Nephron (organoid): ENCODE measurements at regions not wholly inside any gene's neighbourhood (a gene's known extent, or its start where the extent isn't known, plus 50 kb on each side); places are given as distances from the start of the nearest gene placed in this dataset.

Experiments used
- H3K27ac Mint-ChIP-seq, 3 experiments: 2 replicates each; pipeline ENCODE4 v1.8.0; 2020; ENCODE audit warnings: mixed read lengths in 3 of 3, mild to moderate bottlenecking in 2 of 3, moderate library complexity in 1 of 3
- H3K27me3 Mint-ChIP-seq: 2 replicates; pipeline ENCODE4 v1.8.0; 2021; ENCODE audit warnings: low read depth, mild to moderate bottlenecking, moderate library complexity, mixed read lengths
- H3K36me3 Mint-ChIP-seq: 2 replicates; pipeline ENCODE4 v1.8.0; 2020; ENCODE audit warnings: low read depth, mixed read lengths
- H3K4me1 Mint-ChIP-seq: 2 replicates; pipeline ENCODE4 v1.8.0; 2020; ENCODE audit warnings: mixed read lengths
- H3K4me3 Mint-ChIP-seq, 3 experiments: 2 replicates each; pipeline ENCODE4 v1.8.0; 2020; ENCODE audit warnings: mild to moderate bottlenecking in 3 of 3, mixed read lengths in 3 of 3, moderate library complexity in 2 of 3
- H3K9me3 Mint-ChIP-seq: 2 replicates; pipeline ENCODE4 v1.8.0; 2020; ENCODE audit warnings: mixed read lengths
- TF ChIP-seq, protein P1 (sequence below), 3 experiments: fragments of 200-600 bp; sonication (generic); IDR thresholded peaks; one replicate each; pipeline ENCODE4 v1.5.0; 2021; ENCODE audit warnings: antibody characterized with exemption in 3 of 3; ENCODE audit not compliant: unreplicated experiment in 3 of 3

- Mint-ChIP-seq H3K27me3 (peaks cover 17% of the 10 kb centered on the region), H3K4me3 (no peak overlapping the region), H3K9me3 (peaks cover 4% of the 10 kb centered on the region), H3K27ac (no peak overlapping the region), H3K4me1 (peaks cover 7% of the 10 kb centered on the region), H3K36me3 (no peaks in the 10 kb centered on the region)
- TF ChIP-seq, protein P1, sequence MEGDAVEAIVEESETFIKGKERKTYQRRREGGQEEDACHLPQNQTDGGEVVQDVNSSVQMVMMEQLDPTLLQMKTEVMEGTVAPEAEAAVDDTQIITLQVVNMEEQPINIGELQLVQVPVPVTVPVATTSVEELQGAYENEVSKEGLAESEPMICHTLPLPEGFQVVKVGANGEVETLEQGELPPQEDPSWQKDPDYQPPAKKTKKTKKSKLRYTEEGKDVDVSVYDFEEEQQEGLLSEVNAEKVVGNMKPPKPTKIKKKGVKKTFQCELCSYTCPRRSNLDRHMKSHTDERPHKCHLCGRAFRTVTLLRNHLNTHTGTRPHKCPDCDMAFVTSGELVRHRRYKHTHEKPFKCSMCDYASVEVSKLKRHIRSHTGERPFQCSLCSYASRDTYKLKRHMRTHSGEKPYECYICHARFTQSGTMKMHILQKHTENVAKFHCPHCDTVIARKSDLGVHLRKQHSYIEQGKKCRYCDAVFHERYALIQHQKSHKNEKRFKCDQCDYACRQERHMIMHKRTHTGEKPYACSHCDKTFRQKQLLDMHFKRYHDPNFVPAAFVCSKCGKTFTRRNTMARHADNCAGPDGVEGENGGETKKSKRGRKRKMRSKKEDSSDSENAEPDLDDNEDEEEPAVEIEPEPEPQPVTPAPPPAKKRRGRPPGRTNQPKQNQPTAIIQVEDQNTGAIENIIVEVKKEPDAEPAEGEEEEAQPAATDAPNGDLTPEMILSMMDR (IDR thresholded peaks at IDR 0.05; ENCODE audit: unreplicated experiment in 3 of 3), result no peak
These were observed 411.8 kb downstream of the SETD4 start for GRCh38 chr21:35648512-35648911.

DNA sequence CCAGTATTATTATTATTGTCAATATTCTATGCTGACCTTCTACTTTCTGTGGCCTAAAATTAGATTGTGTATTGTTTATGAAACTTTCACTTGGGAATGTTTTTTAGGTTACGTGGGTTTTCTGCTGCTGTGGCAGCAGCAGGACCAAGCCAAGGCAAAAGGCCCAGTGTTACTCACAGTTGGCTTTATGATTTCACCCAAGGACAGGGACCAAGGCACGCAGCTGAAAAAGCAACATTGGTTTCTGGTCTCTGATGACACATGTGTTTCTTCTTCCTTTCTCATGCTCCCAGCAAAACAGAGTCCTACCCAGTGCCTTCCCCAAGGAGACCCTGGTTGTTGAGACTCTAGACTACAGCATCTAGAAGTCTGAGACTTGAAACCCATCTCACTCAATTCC lies 413.7 kb downstream of the SETD4 start:
- peaks cover 17% of the 10 kb centered on the region for H3K27me3 Mint-ChIP-seq
- no peaks in the 10 kb centered on the region for H3K36me3 Mint-ChIP-seq
- no peak overlapping the region for H3K4me3 Mint-ChIP-seq
- peaks cover 7% of the 10 kb centered on the region for H3K4me1 Mint-ChIP-seq
- TF ChIP-seq, protein P1 (IDR thresholded peaks at IDR 0.05; ENCODE audit: unreplicated experiment in 3 of 3), result no peak
- H3K27ac Mint-ChIP-seq, result no peak overlapping the region
- H3K9me3 Mint-ChIP-seq, result peaks cover 8% of the 10 kb centered on the region

GRCh38 chr21:35645991-35646390 lies 414.3 kb downstream of the SETD4 start:
- peaks cover 8% of the 10 kb centered on the region for H3K9me3 Mint-ChIP-seq
- no peak overlapping the region for H3K4me3 Mint-ChIP-seq
- TF ChIP-seq, protein P1 (IDR thresholded peaks at IDR 0.05; ENCODE audit: unreplicated experiment in 3 of 3), result no peak
- H3K27ac Mint-ChIP-seq, result no peak overlapping the region
- no peaks in the 10 kb centered on the region for H3K36me3 Mint-ChIP-seq
- H3K4me1 Mint-ChIP-seq, result peaks cover 7% of the 10 kb centered on the region
- peaks cover 17% of the 10 kb centered on the region for H3K27me3 Mint-ChIP-seq

DNA sequence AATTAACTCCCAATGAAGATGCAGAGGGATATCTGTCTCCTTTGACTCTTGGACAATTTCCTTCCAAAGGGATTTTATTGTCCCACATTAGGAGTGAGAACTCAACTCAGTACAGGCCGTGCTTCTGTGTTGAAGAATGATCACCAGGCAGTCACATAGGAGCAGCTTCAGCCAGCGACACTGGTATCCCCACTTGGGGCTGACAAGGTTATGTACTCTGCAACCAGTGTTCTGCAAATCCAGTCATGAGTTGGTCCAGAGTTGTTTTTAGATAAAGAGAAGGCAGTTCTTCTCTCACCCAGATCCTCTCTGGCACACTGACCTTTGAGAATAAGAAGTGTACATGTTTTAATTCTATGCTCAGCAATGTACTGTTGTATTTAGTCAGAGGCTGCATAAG lies 415.8 kb downstream of the SETD4 start:
- TF ChIP-seq, protein P1 (IDR thresholded peaks at IDR 0.05; ENCODE audit: unreplicated experiment in 3 of 3), result no peak
- peaks cover 13% of the 10 kb centered on the region for H3K4me1 Mint-ChIP-seq
- peaks cover 8% of the 10 kb centered on the region for H3K9me3 Mint-ChIP-seq
- H3K27me3 Mint-ChIP-seq, result peaks cover 14% of the 10 kb centered on the region
- no peaks in the 10 kb centered on the region for H3K36me3 Mint-ChIP-seq
- H3K27ac Mint-ChIP-seq, result no peak overlapping the region
- H3K4me3 Mint-ChIP-seq, result no peak overlapping the region

DNA sequence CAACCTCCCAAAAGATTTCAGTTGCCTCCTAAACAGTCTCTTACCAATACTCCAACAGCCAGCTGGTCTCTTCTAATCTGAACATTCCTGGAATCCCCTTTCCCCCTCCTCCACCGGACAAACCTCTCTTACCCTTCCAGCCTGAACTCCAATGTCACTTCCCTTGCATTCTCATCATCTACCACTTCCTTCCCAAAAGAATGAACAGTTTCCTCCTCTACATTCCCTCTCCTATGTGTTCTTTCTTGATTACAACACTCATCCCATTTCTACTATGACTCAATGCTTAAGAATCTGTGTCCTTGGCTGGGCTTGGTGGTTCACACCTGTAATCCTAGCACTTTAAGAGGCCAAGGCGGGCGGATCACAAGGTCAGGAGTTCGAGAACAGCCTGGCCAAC lies 417.1 kb downstream of the SETD4 start:
- peaks cover 5% of the 10 kb centered on the region for H3K27me3 Mint-ChIP-seq
- H3K9me3 Mint-ChIP-seq, result peaks cover 8% of the 10 kb centered on the region
- H3K27ac Mint-ChIP-seq, result peak overlapping the region in 1 of 3 experiments; percentile 0
- peaks cover 6% of the 10 kb centered on the region for H3K4me1 Mint-ChIP-seq
- no peak overlapping the region for H3K4me3 Mint-ChIP-seq
- no peaks in the 10 kb centered on the region for H3K36me3 Mint-ChIP-seq
- TF ChIP-seq, protein P1 (IDR thresholded peaks at IDR 0.05; ENCODE audit: unreplicated experiment in 3 of 3), result no peak

DNA sequence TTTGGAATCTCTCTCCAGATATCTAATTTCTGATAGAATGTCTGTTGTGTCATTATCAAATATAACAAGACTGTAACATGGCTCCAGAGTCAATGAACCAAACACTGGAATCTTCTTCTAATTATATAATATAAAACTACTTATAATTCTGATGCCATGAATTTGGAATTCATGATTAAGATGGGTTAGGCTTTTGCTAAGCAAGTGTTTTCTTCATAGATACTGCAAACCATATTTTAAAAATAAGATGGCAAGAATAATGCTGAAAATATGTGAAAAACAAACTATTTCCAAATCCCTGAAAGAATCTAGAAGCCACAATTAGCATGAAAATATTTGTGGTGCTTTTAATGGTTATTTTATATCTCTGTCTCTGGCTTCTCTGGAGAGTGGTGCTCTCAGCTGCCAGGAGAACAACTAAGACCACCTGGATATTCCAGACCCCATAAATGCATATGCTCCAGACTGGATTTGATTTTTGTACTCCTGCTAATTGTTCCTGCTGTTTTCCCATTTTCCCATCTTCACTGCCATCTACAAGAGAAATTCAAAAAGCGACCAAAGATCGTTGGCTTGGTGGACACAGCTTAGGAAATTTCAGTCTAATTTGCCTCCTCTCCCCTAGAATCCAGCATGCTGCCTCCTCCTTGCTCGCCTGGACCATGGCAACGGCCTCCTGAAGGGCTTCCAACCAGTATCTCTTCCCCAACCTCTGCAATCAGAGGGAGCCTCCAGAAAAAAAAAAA lies 418.9 kb downstream of the SETD4 start:
- H3K36me3 Mint-ChIP-seq, result no peaks in the 10 kb centered on the region
- H3K4me1 Mint-ChIP-seq, result peaks cover 6% of the 10 kb centered on the region
- TF ChIP-seq, protein P1 (IDR thresholded peaks at IDR 0.05; ENCODE audit: unreplicated experiment in 3 of 3), result no peak
- no peak overlapping the region for H3K4me3 Mint-ChIP-seq
- peaks cover 10% of the 10 kb centered on the region for H3K27me3 Mint-ChIP-seq
- H3K27ac Mint-ChIP-seq, result peak overlapping the region in 1 of 3 experiments; percentile 49
- peaks cover 10% of the 10 kb centered on the region for H3K9me3 Mint-ChIP-seq
